BLaER1 treated with 17β-estradiol and CSF1 and Interleukin-3, amounts not matched to agents 10 nM and 100 nM (cell line): ENCODE measurements at regions not wholly inside any gene's neighbourhood (a gene's known extent, or its start where the extent isn't known, plus 50 kb on each side); places are given as distances from the start of the nearest gene placed in this dataset.

ENCODE experiments used
- H3K27ac ChIP-seq, 11 experiments: shearing (Covaris generic); formaldehyde crosslinking; 2 replicates each; pipeline ENCODE4 v1.8.1; 2022
- H3K27me3 ChIP-seq, 11 experiments: shearing (Covaris generic); formaldehyde crosslinking; 2 replicates each; pipeline ENCODE4 v1.8.1; 2022
- H3K36me3 ChIP-seq, 11 experiments: shearing (Covaris generic); formaldehyde crosslinking; 2 replicates each; pipeline ENCODE4 v1.8.1; 2022
- H3K4me1 ChIP-seq, 10 experiments: shearing (Covaris generic); formaldehyde crosslinking; 2 replicates each; pipeline ENCODE4 v1.8.1; 2022
- H3K4me2 ChIP-seq, 11 experiments: shearing (Covaris generic); formaldehyde crosslinking; 2 replicates each; pipeline ENCODE4 v1.8.1; 2022
- H3K4me3 ChIP-seq, 10 experiments: shearing (Covaris generic); formaldehyde crosslinking; 2 replicates each; pipeline ENCODE4 v1.8.1; 2022
- H3K9ac ChIP-seq, 11 experiments: shearing (Covaris generic); formaldehyde crosslinking; 2 replicates each; pipeline ENCODE4 v1.8.1; 2022
- H3K9me3 ChIP-seq, 11 experiments: shearing (Covaris generic); formaldehyde crosslinking; replicated peaks in 1 of 11; 2 replicates each; pipeline ENCODE4 v1.8.1; 2022
- H4K20me1 ChIP-seq, 11 experiments: shearing (Covaris generic); formaldehyde crosslinking; 2 replicates each; pipeline ENCODE4 v1.8.1; 2022
- Cebpa-rat ChIP-seq, 11 experiments: shearing (Covaris generic); IDR thresholded peaks; 2 replicates each; pipeline ENCODE4 v1.8.1; 2022

DNA sequence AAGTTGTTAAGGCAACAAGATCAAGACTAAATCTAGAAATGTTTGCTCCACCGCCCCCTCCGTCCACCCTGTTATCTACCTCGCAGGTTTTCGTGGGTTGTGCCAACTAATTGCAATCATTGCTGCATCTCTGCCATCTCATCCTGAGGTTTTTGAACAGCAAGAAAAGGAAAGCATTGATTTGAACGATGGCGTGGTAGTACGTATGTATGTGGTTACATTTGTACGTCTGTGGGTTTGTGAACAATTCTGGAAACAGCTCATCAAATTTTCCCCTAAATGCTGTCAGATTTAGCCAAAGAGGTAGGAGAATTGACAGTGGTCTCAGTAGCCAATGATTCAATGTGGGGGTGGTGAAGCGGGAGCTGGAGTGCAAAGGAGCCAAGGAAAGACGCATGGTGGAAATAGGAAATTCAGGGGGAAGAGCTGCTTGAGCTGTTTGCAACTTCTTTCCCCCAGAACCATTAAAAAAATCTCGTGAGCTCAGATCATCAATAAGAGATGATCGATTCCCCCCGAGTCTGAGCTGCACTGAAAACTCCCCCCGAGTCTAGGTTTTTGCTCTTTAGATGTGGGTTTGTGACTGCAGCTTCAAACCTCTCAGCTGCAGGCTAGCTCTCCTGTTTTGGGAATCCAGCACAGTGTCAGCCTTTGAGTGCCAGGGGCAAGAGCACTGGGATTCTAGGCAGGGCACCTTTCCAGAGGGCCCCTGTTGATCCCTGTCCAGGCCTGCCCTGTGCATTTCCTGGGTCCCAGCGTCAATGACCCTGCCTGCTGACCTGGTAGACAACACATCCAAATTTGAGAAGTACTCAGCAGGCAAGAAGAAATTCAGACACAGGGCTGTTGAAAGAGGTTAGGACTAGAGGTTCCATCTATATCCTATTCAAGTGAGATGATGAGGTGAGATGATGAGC lies 72.6 kb upstream of the LY86 start:
- Histone ChIP-seq H3K9ac (no peak overlapping the region), H4K20me1 (no peaks in the 10 kb centered on the region), H3K27ac (peak overlapping the region in 1 of 11 experiments; percentile 22; a peak in 1 of 22 replicates), H3K9me3 (no peaks in the 10 kb centered on the region), H3K27me3 (0 out of 22 replicates have a peak, but pooled peaks cover 0 to 7% (median 0%) of the 10 kb centered on the region in 11 experiments), H3K4me3 (no peak overlapping the region), H3K4me1 (peaks cover 17 to 37% (median 21%) of the 10 kb centered on the region in 10 experiments), H3K36me3 (no peaks in the 10 kb centered on the region), H3K4me2 (peak overlapping the region; percentile 24 to 74 (median 65); a peak in 21 of 22 replicates)
- no peak for TF ChIP-seq Cebpa-rat (IDR thresholded peaks at IDR 0.05)

DNA sequence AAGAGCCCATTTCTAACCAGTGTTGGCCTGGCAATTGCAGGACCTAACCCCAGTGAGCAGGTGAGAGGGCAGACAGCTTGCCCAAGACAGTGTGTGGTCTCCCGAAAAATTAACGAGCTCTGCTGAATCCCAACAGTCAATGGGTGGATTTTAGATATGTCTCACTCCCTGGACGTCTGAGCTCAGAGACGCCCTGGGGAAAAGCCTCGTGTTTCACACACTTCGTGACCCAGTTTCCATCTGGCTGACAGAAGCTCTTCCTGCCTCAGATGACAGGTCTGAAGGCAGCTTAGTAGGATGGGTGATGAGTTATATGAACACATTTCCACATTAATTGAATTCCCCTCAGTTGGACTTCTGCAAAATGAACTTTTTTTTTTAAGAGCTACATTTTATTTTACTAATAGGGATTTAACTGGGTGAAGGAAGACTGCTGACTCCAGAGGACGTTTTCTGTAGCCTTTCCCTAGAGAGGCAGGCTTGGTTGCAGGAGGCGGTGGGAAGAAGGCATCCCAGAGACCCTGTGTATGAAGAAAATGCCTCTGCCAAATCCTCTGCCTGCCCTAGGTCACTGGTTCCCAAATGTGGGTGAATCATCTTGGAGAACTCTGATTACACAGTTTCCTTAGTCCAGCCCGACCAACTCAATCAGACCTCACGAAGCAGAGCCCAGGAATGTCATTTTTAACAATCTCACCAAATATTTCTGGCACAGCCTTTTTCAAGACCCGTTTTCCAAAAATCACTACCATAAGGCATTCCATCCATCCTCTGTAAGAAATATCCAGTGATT lies 71.7 kb upstream of the LY86 start:
- no peak for TF ChIP-seq Cebpa-rat (IDR thresholded peaks at IDR 0.05)
- no peaks in the 10 kb centered on the region for H3K36me3 ChIP-seq
- peak overlapping the region in 1 of 11 experiments; percentile 22; a peak in 1 of 22 replicates for H3K27ac ChIP-seq
- no peak overlapping the region for H3K9ac ChIP-seq
- no peaks in the 10 kb centered on the region for H3K9me3 ChIP-seq
- H4K20me1 ChIP-seq, result no peaks in the 10 kb centered on the region
- H3K4me2 ChIP-seq, result peak overlapping the region; percentile 24 to 74 (median 65)
- no peak overlapping the region for H3K4me3 ChIP-seq
- H3K4me1 ChIP-seq, result peaks cover 17 to 42% (median 21%) of the 10 kb centered on the region in 10 experiments
- 0 out of 22 replicates have a peak, but pooled peaks cover 0 to 7% (median 0%) of the 10 kb centered on the region in 11 experiments for H3K27me3 ChIP-seq

DNA sequence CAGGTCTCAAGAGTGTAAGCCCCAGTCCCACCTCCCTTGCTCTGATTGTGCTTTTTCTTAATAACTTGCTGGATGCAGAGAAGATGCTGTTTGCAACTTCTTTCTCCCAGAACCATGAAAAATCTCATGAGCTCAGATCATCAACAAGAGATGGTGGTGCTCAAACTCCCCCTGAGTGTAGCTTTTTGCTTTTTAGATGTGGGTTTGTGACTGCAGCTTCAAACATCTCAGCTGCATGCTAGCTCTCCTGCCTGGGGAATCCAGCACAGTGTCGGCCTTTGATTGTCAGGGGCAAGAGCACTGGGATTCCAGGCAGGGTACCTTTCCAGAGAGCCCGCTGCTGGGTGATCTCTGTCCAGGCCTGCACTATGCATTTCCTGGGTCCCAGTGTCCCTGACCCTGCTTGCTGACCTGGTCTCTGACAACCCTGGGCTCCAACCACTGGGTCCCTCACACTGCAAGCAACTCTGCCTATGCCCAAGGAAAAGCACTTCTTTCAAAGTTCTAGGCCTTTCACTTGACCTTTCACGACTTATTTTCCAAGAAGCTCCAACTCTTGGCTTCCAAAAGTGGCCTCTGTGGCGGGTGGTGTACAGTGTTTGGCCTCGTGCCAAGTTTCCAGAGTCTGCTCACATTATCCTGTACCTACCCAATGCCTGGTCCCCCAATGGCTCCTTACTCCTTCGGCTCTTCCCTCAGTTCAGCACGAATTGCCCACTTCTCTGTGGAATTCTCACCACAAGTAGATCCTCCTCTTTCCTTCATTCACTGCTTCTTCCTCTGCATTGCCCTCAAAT lies 69.7 kb upstream of the LY86 start:
- H3K4me2 ChIP-seq, result 0 out of 22 replicates have a peak overlapping the region, but pooled peaks of 1 of the 11 experiments have one; percentile 2
- no peak overlapping the region for H3K4me3 ChIP-seq
- no peaks in the 10 kb centered on the region for H3K36me3 ChIP-seq
- peaks cover 17 to 37% (median 21%) of the 10 kb centered on the region in 10 experiments for H3K4me1 ChIP-seq
- no peaks in the 10 kb centered on the region for H4K20me1 ChIP-seq
- H3K27ac ChIP-seq, result no peak overlapping the region
- 0 out of 22 replicates have a peak, but pooled peaks cover 0 to 7% (median 0%) of the 10 kb centered on the region in 11 experiments for H3K27me3 ChIP-seq
- no peak for TF ChIP-seq Cebpa-rat (IDR thresholded peaks at IDR 0.05)
- no peaks in the 10 kb centered on the region for H3K9me3 ChIP-seq
- no peak overlapping the region for H3K9ac ChIP-seq

DNA sequence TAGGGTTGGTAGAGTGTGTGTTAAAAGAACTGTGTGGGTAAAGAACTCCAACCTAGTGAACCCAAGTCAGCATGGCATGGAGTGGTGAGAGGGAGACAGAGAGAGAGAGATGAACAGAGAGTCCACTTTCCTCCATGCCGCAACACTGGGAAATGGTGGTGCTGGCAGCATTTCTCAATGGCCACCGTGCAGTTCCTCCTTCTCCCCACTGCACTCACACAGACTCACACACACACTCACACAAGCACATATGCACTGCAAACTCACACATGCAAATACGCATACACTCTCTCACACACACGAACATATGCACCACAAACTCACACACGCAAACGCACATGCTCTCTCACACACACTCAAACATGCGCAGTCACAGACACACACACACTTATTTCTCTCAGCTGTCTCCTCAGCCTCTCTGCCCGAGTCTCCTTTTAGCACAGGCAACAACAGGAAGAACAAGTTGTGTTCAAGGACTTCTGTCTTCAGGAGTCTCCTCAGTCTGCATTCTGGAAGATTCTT lies 66.5 kb upstream of the LY86 start:
- TF ChIP-seq Cebpa-rat (IDR thresholded peaks at IDR 0.05), result no peak
- no peak overlapping the region for H3K27ac ChIP-seq
- no peak overlapping the region for H3K4me3 ChIP-seq
- peak overlapping the region in 1 of 11 experiments; percentile 47; a peak in 2 of 22 replicates for H3K4me2 ChIP-seq
- no peaks in the 10 kb centered on the region for H3K27me3 ChIP-seq
- H3K4me1 ChIP-seq, result peaks cover 1 to 21% (median 7%) of the 10 kb centered on the region in 10 experiments; a peak in 18 of 20 replicates
- H3K36me3 ChIP-seq, result no peaks in the 10 kb centered on the region
- no peaks in the 10 kb centered on the region for H3K9me3 ChIP-seq
- H3K9ac ChIP-seq, result no peak overlapping the region
- no peaks in the 10 kb centered on the region for H4K20me1 ChIP-seq

DNA sequence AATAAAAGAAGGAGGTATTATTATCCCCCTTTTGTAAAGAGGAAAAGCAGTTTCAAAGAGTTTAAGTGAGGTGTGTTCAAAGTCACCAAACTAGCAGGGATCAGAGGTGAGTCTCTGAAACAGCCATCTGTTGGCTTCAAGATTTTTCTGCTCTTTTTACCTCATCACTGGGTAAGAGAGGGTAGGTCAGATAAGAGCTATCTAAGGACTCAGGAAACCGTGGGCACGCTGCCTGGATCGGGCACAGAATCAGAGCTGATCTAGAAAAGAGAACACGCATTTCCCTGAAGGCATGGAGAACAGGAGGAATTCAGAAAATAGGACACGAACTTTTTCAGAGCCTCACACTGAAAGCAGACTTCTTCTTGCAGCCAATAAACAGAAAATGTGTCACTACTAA lies 65.8 kb upstream of the LY86 start:
- Histone ChIP-seq H3K36me3 (no peaks in the 10 kb centered on the region), H3K9me3 (no peaks in the 10 kb centered on the region), H3K4me1 (peaks cover 0 to 16% (median 2%) of the 10 kb centered on the region in 10 experiments; a peak in 7 of 20 replicates), H3K4me2 (no peak overlapping the region; a peak in 1 of 22 replicates), H3K9ac (no peak overlapping the region), H4K20me1 (no peaks in the 10 kb centered on the region), H3K4me3 (no peak overlapping the region), H3K27me3 (no peaks in the 10 kb centered on the region), H3K27ac (no peak overlapping the region)
- no peak for TF ChIP-seq Cebpa-rat (IDR thresholded peaks at IDR 0.05)

DNA sequence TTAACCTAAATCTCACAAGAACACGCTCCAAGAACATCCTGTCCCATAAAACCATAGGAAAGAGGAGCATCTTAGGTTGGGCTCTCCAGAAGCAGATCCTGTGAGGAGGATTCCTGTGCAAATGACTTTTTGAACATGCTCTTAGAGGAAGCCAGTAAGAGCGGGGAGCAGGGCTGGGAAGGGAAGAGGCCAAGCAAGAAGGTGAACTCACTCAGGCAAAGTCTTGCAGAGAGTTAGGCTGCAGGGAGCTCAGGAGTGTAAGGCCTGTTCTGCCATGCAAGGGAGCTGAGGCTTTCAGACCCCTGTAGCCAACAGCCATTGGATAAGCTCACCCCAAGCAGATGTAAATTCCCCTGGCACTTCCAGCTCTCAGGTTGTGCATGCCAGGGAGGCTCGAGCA lies 63.6 kb upstream of the LY86 start:
- Histone ChIP-seq H3K27me3 (no peaks in the 10 kb centered on the region), H3K4me1 (peaks cover 0 to 16% (median 0%) of the 10 kb centered on the region in 10 experiments; a peak in 3 of 20 replicates), H3K27ac (no peak overlapping the region), H3K36me3 (no peaks in the 10 kb centered on the region), H3K9me3 (peaks cover 0 to 5% (median 4%) of the 10 kb centered on the region in 11 experiments; a peak in 8 of 22 replicates), H4K20me1 (no peaks in the 10 kb centered on the region), H3K4me2 (no peak overlapping the region), H3K9ac (no peak overlapping the region), H3K4me3 (no peak overlapping the region)
- no peak for TF ChIP-seq Cebpa-rat (IDR thresholded peaks at IDR 0.05)

DNA sequence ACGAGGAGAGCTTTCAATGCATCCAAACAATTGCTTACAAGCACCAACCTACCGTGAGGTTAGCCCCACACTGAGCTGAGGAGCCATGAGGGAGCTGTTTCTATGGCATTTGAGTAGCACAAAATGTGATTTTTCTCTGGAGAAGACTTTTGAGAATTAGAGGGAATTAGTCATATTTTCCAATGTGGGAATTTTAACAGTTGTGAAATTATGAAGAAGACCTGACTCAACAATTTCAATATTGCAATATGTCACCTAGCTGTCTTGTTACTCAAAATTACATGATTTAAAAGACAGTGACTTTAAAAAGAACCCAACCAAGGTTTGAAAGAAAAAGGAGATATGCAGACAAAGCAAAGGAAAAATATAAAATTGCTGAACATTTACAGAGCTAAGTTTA lies 62.6 kb upstream of the LY86 start:
- Histone ChIP-seq H3K36me3 (no peaks in the 10 kb centered on the region), H3K4me3 (no peak overlapping the region), H3K27ac (no peak overlapping the region), H3K27me3 (no peaks in the 10 kb centered on the region), H3K4me1 (peaks cover 0 to 16% (median 0%) of the 10 kb centered on the region in 10 experiments; a peak in 3 of 20 replicates), H3K4me2 (peak overlapping the region in 2 of 11 experiments; percentile 2 to 30; a peak in 2 of 22 replicates), H3K9ac (no peak overlapping the region), H4K20me1 (no peaks in the 10 kb centered on the region), H3K9me3 (peaks cover 0 to 9% (median 6%) of the 10 kb centered on the region in 11 experiments; a peak in 8 of 22 replicates)
- no peak for TF ChIP-seq Cebpa-rat (IDR thresholded peaks at IDR 0.05)

DNA sequence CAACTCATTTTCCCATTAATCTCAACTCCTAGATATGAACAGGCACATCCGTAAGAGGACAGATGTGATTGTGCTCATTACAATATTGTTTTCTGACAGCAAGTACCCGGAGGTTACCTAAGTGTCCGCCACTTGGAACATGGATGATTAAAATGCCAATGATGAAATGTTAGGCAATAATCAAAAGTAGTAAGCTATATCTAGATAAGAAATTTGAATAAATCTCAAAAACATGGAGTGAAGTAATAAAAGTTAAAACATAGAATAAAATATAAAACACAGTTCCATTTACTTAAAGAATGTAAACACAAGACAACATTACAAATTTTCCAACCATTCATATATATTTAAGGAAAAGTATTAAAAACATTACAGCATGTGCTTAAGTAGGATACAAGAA lies 59.2 kb upstream of the LY86 start:
- TF ChIP-seq Cebpa-rat (IDR thresholded peaks at IDR 0.05), result no peak
- no peak overlapping the region for H3K4me3 ChIP-seq
- H4K20me1 ChIP-seq, result no peaks in the 10 kb centered on the region
- no peaks in the 10 kb centered on the region for H3K36me3 ChIP-seq
- peaks cover 0 to 5% (median 0%) of the 10 kb centered on the region in 10 experiments; a peak in 1 of 20 replicates for H3K4me1 ChIP-seq
- no peak overlapping the region for H3K9ac ChIP-seq
- peaks cover 0 to 9% (median 6%) of the 10 kb centered on the region in 11 experiments; a peak in 8 of 22 replicates for H3K9me3 ChIP-seq
- no peaks in the 10 kb centered on the region for H3K27me3 ChIP-seq
- H3K27ac ChIP-seq, result no peak overlapping the region
- no peak overlapping the region for H3K4me2 ChIP-seq
